ENCODE measurements at regions not wholly inside any gene's neighbourhood (a gene's known extent, or its start where the extent isn't known, plus 50 kb on each side); places are given as distances from the start of the nearest gene placed in this dataset.

DNA sequence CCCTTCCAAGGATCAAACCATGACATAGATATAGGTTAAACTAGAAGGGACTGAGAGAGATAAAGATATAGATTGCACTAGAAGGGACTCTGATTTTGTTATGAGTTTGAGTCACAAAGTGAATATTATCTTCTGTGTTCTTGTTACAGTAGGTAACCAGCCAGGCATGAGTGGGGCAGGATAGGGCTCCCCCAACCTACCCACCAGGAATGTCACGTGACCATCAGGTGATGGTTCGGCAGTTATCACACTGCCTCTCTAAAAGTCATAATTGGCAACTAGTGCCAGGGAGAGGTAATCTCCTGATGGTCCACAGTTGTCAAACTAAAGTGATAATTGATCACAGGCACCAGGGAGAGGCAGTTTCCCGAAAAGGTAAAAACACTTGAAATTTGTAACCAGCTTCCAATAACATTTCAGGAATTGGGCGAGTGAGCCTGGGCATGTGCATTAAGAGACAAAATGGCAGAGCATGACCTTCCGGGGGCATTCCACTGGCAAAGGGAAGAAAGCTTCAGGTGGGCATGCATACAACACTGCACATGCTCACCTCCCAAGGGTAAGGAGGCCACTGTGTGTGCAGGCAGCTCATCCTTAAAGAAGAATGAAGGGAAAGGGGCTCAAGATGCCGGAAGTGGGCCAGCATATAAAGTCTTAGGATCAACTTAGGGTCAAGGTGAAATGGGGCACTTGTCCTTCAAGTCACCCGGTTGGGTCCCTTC is 533.6 kb upstream of the HTR2C start:
- TF ChIP-seq CTCF (IDR thresholded peaks at IDR 0.05), result no peak

GRCh38 chrX:114049063-114049462 is 534.8 kb upstream of the HTR2C start:
- no peak for TF ChIP-seq CTCF (IDR thresholded peaks at IDR 0.05)

DNA sequence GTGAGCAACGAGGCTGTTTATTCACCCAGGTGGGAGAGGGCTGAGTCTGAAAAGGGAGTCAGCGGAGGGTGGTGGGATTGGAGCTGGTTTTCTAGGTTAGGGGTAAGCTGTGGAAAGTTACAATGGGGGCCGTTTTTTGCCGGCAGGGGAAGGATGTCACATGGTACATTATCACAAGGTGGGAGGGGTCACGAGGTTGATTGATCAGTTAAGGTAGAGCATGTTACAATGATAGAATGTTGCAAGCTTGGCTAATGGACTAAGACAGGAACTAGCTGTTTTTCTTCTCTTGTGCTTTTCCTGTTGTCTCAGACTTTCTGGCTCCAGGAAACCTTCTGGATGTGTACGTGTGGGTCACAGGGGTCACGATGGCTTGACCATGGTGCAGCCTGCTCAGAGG is 536.3 kb upstream of the HTR2C start:
- TF ChIP-seq CTCF (IDR thresholded peaks at IDR 0.05), result no peak

DNA sequence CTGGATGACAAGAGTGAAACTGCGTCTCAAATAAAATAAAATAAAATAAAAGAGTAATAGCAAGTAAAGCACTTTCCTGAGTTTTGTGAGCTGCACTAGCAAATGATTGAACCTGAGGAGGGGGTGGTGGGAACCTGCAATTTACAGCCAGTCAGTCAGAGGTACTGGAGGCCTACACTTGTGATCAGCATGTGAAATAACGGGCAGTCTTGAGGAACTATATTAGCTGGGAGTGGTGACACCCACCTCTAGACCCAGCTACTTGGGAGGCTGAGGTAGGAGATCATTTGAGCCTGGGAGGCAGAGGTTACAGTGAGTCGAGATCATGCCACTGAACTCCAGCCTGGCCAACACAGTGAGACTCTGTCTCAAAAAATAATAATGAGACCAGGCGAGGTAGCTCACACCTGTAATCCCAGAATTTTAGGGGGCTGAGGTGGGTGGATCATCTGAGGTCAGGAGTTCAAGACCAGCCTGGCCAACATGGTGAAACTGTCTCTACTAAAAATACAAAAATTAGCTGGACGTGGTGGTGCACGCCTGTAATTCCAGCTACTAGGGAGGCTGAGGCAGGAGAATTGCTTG is 537.1 kb upstream of the HTR2C start:
- TF ChIP-seq CTCF (IDR thresholded peaks at IDR 0.05), result no peak

GRCh38 chrX:114038358-114038757 is 545.5 kb upstream of the HTR2C start:
- TF ChIP-seq CTCF (IDR thresholded peaks at IDR 0.05), result no peak

GRCh38 chrX:114037515-114037914 is 546.4 kb upstream of the HTR2C start:
- no peak for TF ChIP-seq CTCF (IDR thresholded peaks at IDR 0.05)

GRCh38 chrX:114028907-114029662 is 554.8 kb upstream of the HTR2C start:
- TF ChIP-seq CTCF (IDR thresholded peaks at IDR 0.05), result no peak
